B cell (primary cell): ENCODE measurements at regions not wholly inside any gene's neighbourhood (a gene's known extent, or its start where the extent isn't known, plus 50 kb on each side); places are given as distances from the start of the nearest gene placed in this dataset.

ENCODE experiments used
- EZH2 ChIP-seq: IDR thresholded peaks from 2 replicates; pipeline ENCODE4 v1.6.1; 2012; ENCODE audit warnings: borderline replicate concordance, low read depth, mild to moderate bottlenecking, moderate library complexity, low read length; ENCODE audit not compliant: insufficient read depth, poor library complexity, severe bottlenecking
- TF ChIP-seq, protein P1 (sequence below): fragments of 200-600 bp; IDR thresholded peaks from one replicate; pipeline ENCODE4 v1.8.0; 2022; ENCODE audit warnings: antibody characterized with exemption, mild to moderate bottlenecking

DNA sequence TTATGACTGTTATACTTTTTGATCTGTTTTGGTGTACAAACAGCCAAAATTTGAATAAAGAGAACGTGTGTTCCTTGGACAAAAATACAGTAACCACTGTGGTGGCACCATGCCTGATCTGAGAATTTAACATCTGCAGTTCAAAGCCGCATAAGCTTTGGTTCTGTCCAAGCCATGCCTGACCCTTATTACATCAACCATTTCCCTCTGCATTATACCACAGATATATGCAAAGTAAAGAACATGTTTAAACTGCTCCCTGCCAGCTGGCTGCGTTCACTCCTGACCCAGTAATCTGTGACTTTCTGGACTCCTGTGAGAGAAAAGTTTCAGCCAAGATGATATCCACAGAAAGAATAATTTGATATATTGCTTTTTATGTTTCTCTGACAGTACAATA, 890.5 kb upstream of the ANO3 start:
- TF ChIP-seq, protein P1, sequence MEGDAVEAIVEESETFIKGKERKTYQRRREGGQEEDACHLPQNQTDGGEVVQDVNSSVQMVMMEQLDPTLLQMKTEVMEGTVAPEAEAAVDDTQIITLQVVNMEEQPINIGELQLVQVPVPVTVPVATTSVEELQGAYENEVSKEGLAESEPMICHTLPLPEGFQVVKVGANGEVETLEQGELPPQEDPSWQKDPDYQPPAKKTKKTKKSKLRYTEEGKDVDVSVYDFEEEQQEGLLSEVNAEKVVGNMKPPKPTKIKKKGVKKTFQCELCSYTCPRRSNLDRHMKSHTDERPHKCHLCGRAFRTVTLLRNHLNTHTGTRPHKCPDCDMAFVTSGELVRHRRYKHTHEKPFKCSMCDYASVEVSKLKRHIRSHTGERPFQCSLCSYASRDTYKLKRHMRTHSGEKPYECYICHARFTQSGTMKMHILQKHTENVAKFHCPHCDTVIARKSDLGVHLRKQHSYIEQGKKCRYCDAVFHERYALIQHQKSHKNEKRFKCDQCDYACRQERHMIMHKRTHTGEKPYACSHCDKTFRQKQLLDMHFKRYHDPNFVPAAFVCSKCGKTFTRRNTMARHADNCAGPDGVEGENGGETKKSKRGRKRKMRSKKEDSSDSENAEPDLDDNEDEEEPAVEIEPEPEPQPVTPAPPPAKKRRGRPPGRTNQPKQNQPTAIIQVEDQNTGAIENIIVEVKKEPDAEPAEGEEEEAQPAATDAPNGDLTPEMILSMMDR, result no peak
- no peak for TF ChIP-seq EZH2
